Erythroblast (primary cell): ENCODE measurements at regions not wholly inside any gene's neighbourhood (a gene's known extent, or its start where the extent isn't known, plus 50 kb on each side); places are given as distances from the start of the nearest gene placed in this dataset.

Experiments used
- DNase-seq, 2 experiments: peaks; one replicate each; lab custom pipeline; 2025; lab: John Stamatoyannopoulos, UW
- GATA1 ChIP-seq: IDR thresholded peaks from 2 replicates; pipeline ENCODE4 v1.6.1; 2011; ENCODE audit warnings: low read depth, mild to moderate bottlenecking, control low read depth, low read length, moderate library complexity
- POLR2A ChIP-seq: IDR thresholded peaks from 2 replicates; pipeline ENCODE4 v1.6.1; 2011; ENCODE audit warnings: mild to moderate bottlenecking, low read length

- TF ChIP-seq POLR2A (no peak), GATA1 (no peak)
- no peak for DNase-seq
These were observed 118.7 kb upstream of the BOD1 start for GRCh38 chr5:173735184-173735583.

- no peak for TF ChIP-seq POLR2A
- no peak for TF ChIP-seq GATA1
- no peak for DNase-seq
These were observed 119.2 kb upstream of the BOD1 start for GRCh38 chr5:173735691-173736090.

GRCh38 chr5:173736374-173736773 lies 119.9 kb upstream of the BOD1 start:
- DNase-seq: peak; percentile 13 to 31
- TF ChIP-seq GATA1 (no peak), POLR2A (no peak)

GRCh38 chr5:173736923-173737412 lies 120.5 kb upstream of the BOD1 start:
- no peak for TF ChIP-seq GATA1
- no peak for TF ChIP-seq POLR2A
- peak; percentile 75 to 76 for DNase-seq

GRCh38 chr5:173739741-173740140 lies 123.3 kb upstream of the BOD1 start:
- no peak for TF ChIP-seq POLR2A
- no peak for TF ChIP-seq GATA1
- no peak for DNase-seq

- no peak for DNase-seq
These were observed 124.0 kb upstream of the BOD1 start for GRCh38 chr5:173740400-173740799.

GRCh38 chr5:173741087-173741486 lies 124.6 kb upstream of the BOD1 start:
- TF ChIP-seq POLR2A: no peak
- no peak for TF ChIP-seq GATA1
- DNase-seq: peak in 1 of 2 experiments; percentile 19

More at GRCh38 chr5:173740400-173740799, 124.0 kb upstream of the BOD1 start:
- TF ChIP-seq POLR2A: no peak
- no peak for TF ChIP-seq GATA1

GRCh38 chr5:173741729-173742431 lies 125.4 kb upstream of the BOD1 start:
- TF ChIP-seq POLR2A: no peak
- TF ChIP-seq GATA1: no peak

GRCh38 chr5:173742432-173742816 lies 126.0 kb upstream of the BOD1 start:
- DNase-seq: peak in 1 of 2 experiments; percentile 56
- no peak for TF ChIP-seq POLR2A
- no peak for TF ChIP-seq GATA1

More at GRCh38 chr5:173741729-173742431, 125.4 kb upstream of the BOD1 start:
- DNase-seq: peak; percentile 81 to 82

GRCh38 chr5:173743641-173744343 lies 127.3 kb upstream of the BOD1 start:
- DNase-seq: no peak
- no peak for TF ChIP-seq GATA1
- no peak for TF ChIP-seq POLR2A

GRCh38 chr5:173744551-173744950 lies 128.1 kb upstream of the BOD1 start:
- TF ChIP-seq GATA1 (no peak), POLR2A (no peak)
- no peak for DNase-seq

GRCh38 chr5:173745123-173745522 lies 128.7 kb upstream of the BOD1 start:
- TF ChIP-seq GATA1 (no peak), POLR2A (no peak)
- no peak for DNase-seq

- TF ChIP-seq GATA1: no peak
- TF ChIP-seq POLR2A: no peak
- no peak for DNase-seq
These were observed 129.1 kb upstream of the BOD1 start for GRCh38 chr5:173745557-173745956.

GRCh38 chr5:173746047-173746646 lies 129.7 kb upstream of the BOD1 start:
- DNase-seq: no peak
- no peak for TF ChIP-seq POLR2A
- TF ChIP-seq GATA1: no peak
